T-helper 2 cell (primary cell): ENCODE measurements at regions not wholly inside any gene's neighbourhood (a gene's known extent, or its start where the extent isn't known, plus 50 kb on each side); places are given as distances from the start of the nearest gene placed in this dataset.
A peak's percentile ranks its signal among the peaks of the same experiment; 100 is the strongest.

Source experiments
- DNase-seq, 5 experiments: peaks; one replicate each; pipeline versions ENCODE4 v3.0.0 to v3.0.0-alpha.2; 2012 to 2022

- DNase-seq, result peak in 1 of 5 experiments; percentile 28
These were observed 408.3 kb upstream of the CADM1 start for GRCh38 chr11:115912484-115912945.

- DNase-seq, result no peak
These were observed 407.6 kb upstream of the CADM1 start for GRCh38 chr11:115911613-115912346.

- no peak for DNase-seq
These were observed 406.2 kb upstream of the CADM1 start for GRCh38 chr11:115910379-115910778.

- no peak for DNase-seq
These were observed 402.0 kb upstream of the CADM1 start for GRCh38 chr11:115906171-115906570.

- DNase-seq, result no peak
These were observed 401.3 kb upstream of the CADM1 start for GRCh38 chr11:115905341-115906000.

GRCh38 chr11:115903179-115903578, 399.0 kb upstream of the CADM1 start:
- no peak for DNase-seq

- DNase-seq, result no peak
These were observed 396.9 kb upstream of the CADM1 start for GRCh38 chr11:115901069-115901468.

- no peak for DNase-seq
These were observed 395.9 kb upstream of the CADM1 start for GRCh38 chr11:115900111-115900510.

GRCh38 chr11:115897707-115898106, 393.5 kb upstream of the CADM1 start:
- DNase-seq, result no peak

- DNase-seq, result peak in 1 of 5 experiments; percentile 34
These were observed 391.9 kb upstream of the CADM1 start for GRCh38 chr11:115896084-115896483.

GRCh38 chr11:115895594-115895993, 391.4 kb upstream of the CADM1 start:
- no peak for DNase-seq

GRCh38 chr11:115894176-115894575, 390.0 kb upstream of the CADM1 start:
- no peak for DNase-seq

GRCh38 chr11:115893461-115894099, 389.4 kb upstream of the CADM1 start:
- DNase-seq, result no peak

- no peak for DNase-seq
These were observed 387.8 kb upstream of the CADM1 start for GRCh38 chr11:115892016-115892415.

GRCh38 chr11:115891581-115891980, 387.4 kb upstream of the CADM1 start:
- DNase-seq, result no peak

- no peak for DNase-seq
These were observed 386.3 kb upstream of the CADM1 start for GRCh38 chr11:115890500-115890899.

GRCh38 chr11:115889712-115890111, 385.5 kb upstream of the CADM1 start:
- no peak for DNase-seq

GRCh38 chr11:115887727-115888126, 383.5 kb upstream of the CADM1 start:
- no peak for DNase-seq

- DNase-seq, result no peak
These were observed 383.1 kb upstream of the CADM1 start for GRCh38 chr11:115887316-115887715.

- DNase-seq, result no peak
These were observed 382.2 kb upstream of the CADM1 start for GRCh38 chr11:115886422-115886733.

- DNase-seq, result no peak
These were observed 381.6 kb upstream of the CADM1 start for GRCh38 chr11:115885535-115886421.

- no peak for DNase-seq
These were observed 380.8 kb upstream of the CADM1 start for GRCh38 chr11:115884800-115885534.
